ENCODE measurements at regions not wholly inside any gene's neighbourhood (a gene's known extent, or its start where the extent isn't known, plus 50 kb on each side); places are given as distances from the start of the nearest gene placed in this dataset.

GRCh38 chr3:101995371-101996046 lies 146.2 kb downstream of the NFKBIZ start (continued):
- no peak for TF ChIP-seq YY1 (IDR thresholded peaks at IDR 0.05; ENCODE audit: extremely low read depth, insufficient replicate concordance, low read depth, low read length)

- no TSS peak for BruUV-seq (replicated peaks)
Measured at GRCh38 chr3:101996832-101997231, 147.5 kb downstream of the NFKBIZ start.

More at GRCh38 chr3:101996832-101997231, 147.5 kb downstream of the NFKBIZ start:
- no peaks in the 10 kb centered on the region for H3K27me3 ChIP-seq (ENCODE audit: insufficient read depth, low read length)
- H2AFZ ChIP-seq (ENCODE audit: low read depth, low read length, poor library complexity, severe bottlenecking) = no peak overlapping the region
- no peak overlapping the region for H3K27ac ChIP-seq (ENCODE audit: low read depth, low read length)
- ChIA-PET CTCF (no interaction called here), POLR2A (no interaction called here), RAD21 (ENCODE audit: low non-redundant PET in 1 of 2, low total read pairs in 2 of 2, uncharacterized antibody in 2 of 2, unreplicated experiment in 2 of 2) (no interaction called here)
- DNase-seq (ENCODE audit: low read depth, low spot score) = no peak
- H3K9me3 ChIP-seq (ENCODE audit: control insufficient read depth in 1 of 2, insufficient read depth in 1 of 2, low read depth in 1 of 2, low read length in 2 of 2) = no peaks in the 10 kb centered on the region
- TF ChIP-seq ZBTB33 (IDR thresholded peaks at IDR 0.05; ENCODE audit: extremely low read depth, insufficient replicate concordance, low read length) (no peak), ZNF274 (IDR thresholded peaks at IDR 0.05; ENCODE audit: low read depth, low read length) (no peak), REST (IDR thresholded peaks at IDR 0.05; ENCODE audit: low read depth) (no peak), YY1 (IDR thresholded peaks at IDR 0.05; ENCODE audit: extremely low read depth, insufficient replicate concordance, low read depth, low read length) (no peak), POLR2AphosphoS5 (IDR thresholded peaks at IDR 0.05; ENCODE audit: low read depth, low read length) (no peak), SIN3A (IDR thresholded peaks at IDR 0.05; ENCODE audit: low read depth) (no peak), RAD21 (IDR thresholded peaks at IDR 0.05; ENCODE audit: low read depth) (no peak)
- H3K36me3 ChIP-seq (ENCODE audit: control insufficient read depth in 1 of 2, insufficient read depth in 2 of 2, low read length in 2 of 2) = no peaks in the 10 kb centered on the region
- H3K9me2 ChIP-seq (ENCODE audit: insufficient read depth) = no peaks in the 10 kb centered on the region
- no peaks in the 10 kb centered on the region for H3K4me1 ChIP-seq (ENCODE audit: control insufficient read depth in 1 of 2, insufficient read depth in 2 of 2, low read length in 2 of 2)
- H3K4me3 ChIP-seq (replicated peaks in 1 of 2; ENCODE audit: low read depth in 1 of 2, low read length in 2 of 2) = no peak overlapping the region
- H3K4me2 ChIP-seq (ENCODE audit: low read length) = no peak overlapping the region
- no peaks in the 10 kb centered on the region for H4K20me1 ChIP-seq (ENCODE audit: insufficient read depth)
- no peak for ATAC-seq
- intact Hi-C loops (cut with micrococcal nuclease) = no loop called here
- no peaks in the 10 kb centered on the region for H3K79me2 ChIP-seq (ENCODE audit: insufficient read depth, low read length)
- no peak overlapping the region for H3K9ac ChIP-seq (ENCODE audit: low read length)

Measured in HCT116 (cell line).